HG03460 (cell line): ENCODE measurements at regions not wholly inside any gene's neighbourhood (a gene's known extent, or its start where the extent isn't known, plus 50 kb on each side); places are given as distances from the start of the nearest gene placed in this dataset.
"Not testable (repeated sequence)": the region's sequence is repeated elsewhere in the genome, so short reads cannot be mapped to it uniquely, and the experiment has no call there.

Source experiments
- ATAC-seq: cut with Tn5 transposase; IDR thresholded peaks from one replicate; pipeline ENCODE4 v1.9.1; 2021; ENCODE audit not compliant: unreplicated experiment

DNA sequence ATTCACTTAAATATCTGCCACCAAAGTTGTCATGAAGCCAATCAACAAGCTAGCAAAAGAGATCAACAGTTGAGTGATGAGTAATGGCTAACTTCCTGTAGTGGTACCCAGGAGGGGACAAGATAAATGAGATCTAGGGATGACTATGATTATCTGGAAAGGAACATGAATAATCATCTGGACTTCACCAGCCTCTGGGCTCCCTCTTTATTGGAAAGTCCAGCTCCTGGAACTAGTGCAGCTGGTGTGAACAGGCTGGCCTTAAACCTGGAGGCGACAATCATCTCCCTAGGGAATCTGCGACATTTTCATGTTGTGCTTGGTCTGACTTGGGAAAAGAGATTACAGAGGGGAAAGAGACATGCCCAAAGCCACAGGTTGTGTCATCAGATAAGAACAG lies 518.6 kb downstream of the GRIN2A start:
- ATAC-seq = no peak

DNA sequence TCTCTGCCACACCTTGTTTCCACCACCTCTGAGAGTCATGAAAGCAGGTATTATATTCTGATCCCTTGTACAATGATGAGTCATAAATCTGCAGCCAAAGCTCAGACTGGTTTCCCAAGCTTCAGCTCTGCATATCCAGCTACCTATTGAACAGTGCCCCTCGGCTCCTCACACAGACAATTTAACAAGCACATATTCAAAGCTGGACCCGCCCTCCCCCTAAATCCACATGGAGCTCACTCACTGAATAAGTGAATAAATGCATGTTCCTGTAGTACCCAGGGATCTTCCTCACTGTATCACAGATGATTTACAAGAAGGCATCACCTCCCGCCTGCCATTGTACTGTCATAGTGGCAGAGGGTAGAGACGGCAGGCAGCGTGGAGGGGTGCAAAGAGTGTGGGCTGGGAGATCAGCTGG lies 516.4 kb downstream of the GRIN2A start:
- ATAC-seq = no peak

DNA sequence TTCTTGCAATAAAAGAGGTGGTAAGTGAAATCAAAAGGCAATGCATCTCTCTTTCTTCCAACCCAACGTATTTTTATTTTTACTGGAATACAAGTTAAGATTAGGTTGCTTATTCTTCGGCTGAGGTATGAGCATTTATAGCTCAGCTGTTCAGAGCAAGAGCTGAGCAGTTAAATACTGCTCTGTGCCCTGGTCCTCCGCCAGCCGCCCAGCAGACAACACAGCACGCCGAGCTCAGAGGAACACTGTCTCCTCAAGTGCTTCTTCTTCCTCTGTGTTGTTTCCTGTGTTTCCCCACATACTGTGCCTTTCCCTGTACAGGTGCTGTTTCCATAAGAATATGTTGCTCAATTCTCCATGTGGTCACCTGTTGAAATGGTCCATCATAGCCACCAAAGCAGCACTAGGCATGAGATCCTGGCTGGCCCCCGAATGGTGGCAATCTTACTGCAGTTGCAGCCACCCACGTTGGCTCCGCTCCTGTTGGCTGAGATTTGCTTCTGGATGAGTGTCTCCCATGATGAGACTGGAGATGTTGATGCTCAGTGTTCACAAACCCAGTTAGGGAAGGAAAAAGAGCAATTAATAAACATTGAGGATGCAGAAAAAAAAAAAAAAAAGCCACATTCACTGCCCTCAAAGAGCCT lies 515.3 kb downstream of the GRIN2A start:
- no peak for ATAC-seq

DNA sequence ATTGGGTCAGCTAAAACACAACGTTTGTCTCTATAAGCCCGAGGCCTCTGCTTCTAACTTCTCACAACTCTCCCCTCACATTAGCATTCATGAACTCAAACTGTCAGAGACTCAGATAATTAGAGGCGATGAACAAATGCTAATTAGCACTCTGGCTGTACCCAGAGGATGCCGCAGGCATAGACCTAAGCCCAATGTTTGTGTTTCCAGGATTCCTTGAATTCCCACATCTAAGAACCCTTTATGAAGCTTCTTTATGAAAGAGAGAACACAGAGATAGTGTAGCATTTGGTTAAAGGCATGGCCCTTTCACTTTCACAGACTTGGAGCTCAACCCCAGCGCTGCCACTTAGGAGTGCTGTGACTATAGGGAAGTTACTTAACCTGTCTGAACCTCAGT lies 512.2 kb downstream of the GRIN2A start:
- ATAC-seq = no peak

DNA sequence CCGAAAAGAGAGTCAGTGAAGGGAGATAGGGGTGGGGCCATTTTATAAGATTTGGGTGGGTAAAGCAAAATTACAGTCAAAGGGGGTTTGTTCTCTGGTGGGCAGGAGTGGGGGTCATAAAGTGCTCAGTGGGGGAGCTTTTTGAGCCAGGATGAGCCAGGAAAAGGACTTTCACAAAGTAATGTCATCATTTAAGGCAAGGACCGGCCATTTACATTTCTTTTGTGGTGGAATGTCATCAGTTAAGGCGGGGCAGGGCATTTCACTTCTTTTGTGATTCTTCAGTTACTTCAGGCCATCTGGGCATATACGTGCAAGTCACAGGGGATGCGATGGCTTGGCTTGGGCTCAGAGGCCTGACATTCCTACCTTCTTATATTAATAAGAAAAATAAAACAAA lies 511.6 kb downstream of the GRIN2A start:
- ATAC-seq = not testable (repeated sequence)

- not testable (repeated sequence) for ATAC-seq
Measured at GRCh38 chr16:9676560-9677300, 505.5 kb downstream of the GRIN2A start.

DNA sequence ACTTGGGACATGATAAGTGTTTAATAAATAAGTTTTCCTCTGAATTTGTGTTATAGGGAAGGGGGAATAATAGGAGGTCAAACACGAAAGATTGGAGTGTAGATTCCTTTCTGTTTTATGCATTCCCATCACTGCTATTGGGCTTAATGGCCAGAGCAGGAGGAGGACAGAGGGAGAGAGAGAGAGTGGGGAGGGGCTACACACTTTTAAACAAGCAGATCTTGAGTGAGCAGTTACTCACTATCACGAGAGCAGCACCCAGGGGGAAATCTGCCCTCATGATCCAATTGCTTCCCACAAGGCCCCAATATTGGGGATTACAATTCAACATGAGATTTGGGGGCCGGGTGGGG lies 505.0 kb downstream of the GRIN2A start:
- no peak for ATAC-seq

DNA sequence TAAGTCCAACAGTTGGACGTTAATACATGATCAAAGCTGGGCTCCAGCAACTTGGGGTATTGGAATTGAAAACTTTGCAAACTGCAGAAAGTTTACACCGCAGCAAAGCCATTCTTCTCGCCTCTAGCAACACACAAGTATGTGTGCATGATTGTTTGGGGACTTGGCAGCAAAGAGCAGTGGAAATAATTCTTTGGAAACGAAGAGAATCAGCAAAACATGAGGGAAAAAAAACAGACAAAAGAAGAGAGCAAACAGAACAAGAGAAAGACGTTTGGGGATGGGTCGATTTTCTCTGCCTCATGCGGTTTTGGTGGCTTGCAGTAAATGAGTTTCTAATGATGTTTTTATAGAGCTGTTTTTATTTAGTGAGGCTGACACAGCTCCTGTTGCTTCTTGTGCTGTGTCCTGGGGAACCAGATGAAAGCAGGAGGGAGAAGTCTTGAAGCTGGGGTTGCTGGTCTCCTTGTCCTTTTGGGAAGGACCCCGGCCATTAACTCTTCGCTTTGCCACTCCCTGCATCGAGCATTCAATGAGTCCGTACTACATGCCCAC lies 502.9 kb downstream of the GRIN2A start:
- no peak for ATAC-seq

DNA sequence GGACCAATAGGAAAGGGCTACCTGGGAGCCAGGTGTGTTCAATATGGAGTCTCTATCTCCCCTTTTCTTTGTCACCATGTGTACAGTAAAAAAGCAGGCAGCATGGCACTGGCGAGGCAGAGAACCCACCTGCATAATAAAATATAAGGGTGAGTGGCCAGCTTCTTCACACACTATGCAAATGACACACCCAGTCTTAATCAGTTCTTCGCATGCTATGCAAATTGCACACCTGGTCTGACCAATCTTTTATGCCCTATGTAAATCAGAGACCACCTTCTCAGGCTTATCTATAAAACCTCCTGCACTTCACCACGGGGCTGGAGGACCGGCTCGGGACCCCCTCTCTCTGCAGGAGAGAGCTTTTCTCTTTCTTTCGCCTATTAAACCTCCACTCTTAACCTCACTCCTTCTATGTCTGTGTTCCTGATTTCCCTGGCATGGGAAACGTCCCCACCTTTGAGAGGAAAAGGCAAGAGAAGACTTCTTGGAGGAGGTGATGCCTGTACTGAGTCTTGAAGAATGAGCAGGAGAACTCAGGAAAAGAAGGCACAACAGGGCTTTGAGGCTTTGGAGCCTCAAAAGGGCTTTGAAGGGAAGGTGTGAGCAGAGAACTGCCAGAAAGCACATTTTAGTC lies 502.1 kb downstream of the GRIN2A start:
- ATAC-seq = no peak

DNA sequence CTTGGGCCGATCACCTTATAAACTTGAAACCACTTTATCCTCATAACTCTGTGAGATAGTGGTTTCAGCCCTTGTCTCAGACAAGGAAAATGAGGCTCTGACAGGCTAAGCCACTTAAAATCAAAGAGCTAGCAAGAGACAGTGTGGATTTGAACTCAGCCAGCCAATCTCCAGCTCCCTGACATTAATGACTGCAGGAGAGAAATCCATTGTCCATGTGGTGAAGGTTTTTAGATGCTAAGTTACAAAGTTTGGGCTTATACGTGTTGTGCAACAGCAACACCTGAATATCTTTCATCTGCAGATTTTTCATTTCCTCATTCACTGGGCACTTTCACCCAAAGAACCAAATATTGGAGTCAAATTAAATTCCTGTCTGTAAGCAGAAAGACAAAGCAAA lies 501.3 kb downstream of the GRIN2A start:
- ATAC-seq = no peak

GRCh38 chr16:9681508-9681907 lies 500.7 kb downstream of the GRIN2A start:
- no peak for ATAC-seq

- no peak for ATAC-seq
Measured at GRCh38 chr16:9682320-9682719, 499.9 kb downstream of the GRIN2A start.

- no peak for ATAC-seq
Measured at GRCh38 chr16:9683677-9684076, 498.6 kb downstream of the GRIN2A start.

DNA sequence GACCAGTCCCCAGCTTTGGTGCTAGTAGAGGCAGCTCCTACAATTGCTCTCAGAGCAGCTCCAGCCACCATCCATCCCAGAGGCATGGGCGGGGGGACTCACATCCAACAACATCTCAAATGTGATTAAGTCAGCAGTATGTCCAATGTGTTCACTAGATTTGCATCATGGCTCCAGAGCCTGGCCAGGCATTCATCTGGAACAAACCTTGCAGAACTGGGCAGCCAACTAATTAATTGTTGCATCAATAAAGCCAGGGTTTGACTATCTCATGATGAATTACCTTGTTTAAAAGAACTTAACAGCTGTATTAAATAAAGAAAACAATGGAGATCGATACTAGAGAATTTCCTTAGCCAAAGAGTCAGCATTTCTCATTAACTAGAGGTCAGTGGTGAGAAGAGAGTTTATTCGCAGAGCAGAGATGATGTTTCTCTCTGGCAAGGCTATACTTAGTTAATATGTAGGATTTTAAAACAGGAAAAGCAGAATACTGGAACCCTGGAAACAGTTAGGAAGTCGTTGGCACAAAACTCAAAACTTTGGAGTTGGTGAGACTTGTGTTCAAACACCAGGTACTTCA lies 494.4 kb downstream of the GRIN2A start:
- no peak for ATAC-seq

- no peak for ATAC-seq
Measured at GRCh38 chr16:9689597-9689996, 492.6 kb downstream of the GRIN2A start.

DNA sequence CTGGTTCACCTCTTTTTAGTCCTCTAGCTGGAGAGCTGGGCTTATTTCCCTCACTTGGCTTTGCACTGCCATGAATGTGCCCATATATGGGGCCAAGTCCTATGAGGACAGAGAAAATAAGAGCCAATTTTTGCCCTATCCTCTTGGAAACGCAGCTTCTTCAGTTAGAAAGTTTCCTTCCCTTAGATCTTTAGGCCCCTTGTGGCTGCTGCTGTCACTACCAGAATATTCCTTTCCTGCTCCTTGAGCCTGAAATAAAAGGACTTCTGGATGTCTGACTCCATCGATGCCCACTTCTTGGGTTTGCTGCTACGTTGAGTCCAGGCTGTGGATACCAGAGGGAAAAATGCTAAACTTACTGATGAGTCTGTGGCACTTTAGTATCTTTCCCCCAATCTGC lies 487.1 kb downstream of the GRIN2A start:
- no peak for ATAC-seq
